ENCODE measurements at regions not wholly inside any gene's neighbourhood (a gene's known extent, or its start where the extent isn't known, plus 50 kb on each side); places are given as distances from the start of the nearest gene placed in this dataset.

DNA sequence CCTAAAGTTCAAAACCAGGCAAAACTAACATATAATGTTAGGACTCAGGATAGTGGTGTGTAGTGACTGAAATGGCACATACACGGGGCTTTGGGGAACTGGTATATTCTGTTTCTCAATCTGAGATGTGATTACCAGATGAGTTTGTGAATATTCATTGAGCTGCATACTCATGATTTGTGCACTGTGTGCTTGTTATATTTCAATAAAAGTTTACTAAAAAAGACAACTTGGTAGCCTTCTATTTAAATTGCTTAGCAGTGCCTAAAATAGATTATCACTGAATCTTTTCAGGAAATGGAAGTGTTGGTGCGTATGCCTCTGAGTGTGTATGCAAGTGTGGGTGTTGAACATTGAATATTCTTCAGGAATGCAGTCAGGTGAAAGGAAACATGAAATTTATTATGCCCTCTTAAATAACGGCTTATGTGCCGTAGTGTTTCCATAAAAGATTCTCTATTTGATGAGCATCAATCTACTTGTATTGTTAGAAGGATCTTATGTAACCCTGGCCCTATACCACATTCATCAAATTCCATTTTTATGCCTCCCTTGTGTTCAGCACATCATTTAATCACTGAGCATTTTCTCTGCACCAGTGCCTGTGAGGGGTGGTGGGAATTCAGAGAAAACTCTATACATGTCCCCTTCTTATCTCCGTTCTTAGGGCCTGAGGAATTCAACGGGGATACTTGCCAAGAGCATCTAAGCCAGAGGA lies 82.6 kb upstream of the AUTS2 start:
- H3K9ac ChIP-seq (replicated peaks in 1 of 4; ENCODE audit: extremely low read depth in 1 of 4, low read depth in 3 of 4, low read length in 3 of 4), result no peak overlapping the region
- peaks cover 3% of the 10 kb centered on the region; the same call in 1 of the 2 replicates for H3K23me2 ChIP-seq (ENCODE audit: low read depth, low read length)
- H3K4me1 ChIP-seq (replicated peaks in 1 of 4; ENCODE audit: control insufficient read depth in 3 of 4, insufficient read depth in 4 of 4, low read length in 3 of 4), result peaks cover 0 to 18% (median 7%) of the 10 kb centered on the region in 4 experiments; a peak in 4 of 7 replicates
- 96% methylated on average over 6 of the region's 6 CpGs; no CpG with 5 or more reads in 1 of the 2 experiments for WGBS, 2 experiments (ENCODE audit: extremely low coverage in 1 of 2, insufficient coverage in 1 of 2, insufficient read length in 1 of 2, insufficient replicate concordance in 2 of 2, low coverage in 1 of 2, low lambda C conversion rate in 2 of 2, missing lambda C conversion rate in 1 of 2)
- no peak overlapping the region for H3K56ac ChIP-seq (replicated peaks; ENCODE audit: insufficient read length, low read depth, low read length)
- H3K79me1 ChIP-seq (ENCODE audit: low read depth, low read length), result no peaks in the 10 kb centered on the region
- no peak overlapping the region for H3K4me3 ChIP-seq (ENCODE audit: extremely low read depth in 1 of 4, insufficient read depth in 2 of 4, low read depth in 3 of 4, low read length in 4 of 4)
- H3K4ac ChIP-seq (replicated peaks; ENCODE audit: insufficient read length, low read depth, low read length), result no peak overlapping the region
- no peaks in the 10 kb centered on the region; a peak in 1 of 7 replicates for H3K27me3 ChIP-seq (replicated peaks in 1 of 4; ENCODE audit: control insufficient read depth in 3 of 4, extremely low read depth in 1 of 4, insufficient read depth in 3 of 4, low read length in 3 of 4)
- H4K91ac ChIP-seq (replicated peaks; ENCODE audit: insufficient read length, low read length), result no peak overlapping the region
- H4K20me1 ChIP-seq (replicated peaks in 1 of 2; ENCODE audit: control insufficient read depth in 1 of 2, insufficient read depth in 2 of 2, low read length in 2 of 2), result no peaks in the 10 kb centered on the region
- no peak overlapping the region for H3K27ac ChIP-seq (ENCODE audit: low read depth, low read length)
- H3K79me2 ChIP-seq (ENCODE audit: control insufficient read depth in 1 of 2, insufficient read depth in 2 of 2, low read length in 2 of 2), result no peaks in the 10 kb centered on the region
- H3K36me3 ChIP-seq (ENCODE audit: control insufficient read depth in 2 of 4, insufficient read depth in 4 of 4, low read length in 3 of 4), result no peaks in the 10 kb centered on the region
- H3K4me2 ChIP-seq (ENCODE audit: insufficient read depth in 1 of 2, low read depth in 2 of 2, low read length in 2 of 2), result no peak overlapping the region
- H2BK12ac ChIP-seq (ENCODE audit: low read depth, low read length), result peak overlapping the region; percentile 56; the same call in 1 of the 2 replicates
- no peak overlapping the region for H2BK5ac ChIP-seq (ENCODE audit: low read depth, low read length)
- no peak overlapping the region for H3K18ac ChIP-seq (ENCODE audit: extremely low read depth, low read length)
- no peak overlapping the region for H2AK5ac ChIP-seq (ENCODE audit: low read depth, low read length)
- H3K9me3 ChIP-seq (ENCODE audit: insufficient read depth in 2 of 2, low read depth in 1 of 2, low read length in 1 of 2), result no peaks in the 10 kb centered on the region
- ChIA-PET POLR2A (ENCODE audit: partially characterized antibody) (no interaction called here), CTCF (ENCODE audit: partially characterized antibody) (no interaction called here)
- no peak overlapping the region for H2AFZ ChIP-seq (ENCODE audit: low read length)
- no peak overlapping the region for H4K5ac ChIP-seq (ENCODE audit: insufficient read length, low read depth, low read length)
- H3K23ac ChIP-seq (ENCODE audit: insufficient read length), result no peak overlapping the region
- peak overlapping the region; percentile 11; the same call in 1 of the 2 replicates for H2BK20ac ChIP-seq (ENCODE audit: low read length)
- DNase-seq (ENCODE audit: low read depth in 1 of 2, low spot score in 2 of 2), result no peak
- H2BK15ac ChIP-seq (ENCODE audit: low read length), result no peak overlapping the region; the same call in 1 of the 2 replicates
- TF ChIP-seq NANOG (IDR thresholded peaks at IDR 0.05; ENCODE audit: insufficient read depth, low read depth, low read length, poor library complexity, severe bottlenecking) (no peak), CBX5 (IDR thresholded peaks at IDR 0.05; ENCODE audit: low read depth, low read length) (no peak), KDM5A (IDR thresholded peaks at IDR 0.05; ENCODE audit: low read length) (no peak), SIX5 (IDR thresholded peaks at IDR 0.05; ENCODE audit: low read depth, low read length) (no peak)
- no peak overlapping the region for H2BK120ac ChIP-seq (replicated peaks; ENCODE audit: low read depth, low read length)
- no peak overlapping the region for H3K14ac ChIP-seq (ENCODE audit: insufficient read length)
- no peak overlapping the region for H4K8ac ChIP-seq (ENCODE audit: extremely low read depth, insufficient read depth, low read length)
- FAIRE-seq, result no peak

Measured in H1 (cell line).